Subcutaneous abdominal adipose tissue (tissue), 5 donors: ENCODE measurements at regions not wholly inside any gene's neighbourhood (a gene's known extent, or its start where the extent isn't known, plus 50 kb on each side); places are given as distances from the start of the nearest gene placed in this dataset.

Experiments used
- H3K27ac ChIP-seq: one replicate; pipeline ENCODE4 v1.7.0; 2013; ENCODE audit warnings: low read depth, mild to moderate bottlenecking, inconsistent platforms, low read length, moderate library complexity
- H3K27me3 ChIP-seq, 5 donors: one replicate each; pipeline ENCODE4 v1.7.0; 2013; ENCODE audit warnings: low read length in 5 of 5, inconsistent platforms in 1 of 5; ENCODE audit not compliant: control insufficient read depth in 5 of 5, insufficient read depth in 4 of 5
- H3K36me3 ChIP-seq, 5 donors: one replicate each; pipeline ENCODE4 v1.7.0; 2013; ENCODE audit warnings: low read length in 5 of 5; ENCODE audit not compliant: control insufficient read depth in 5 of 5, insufficient read depth in 5 of 5
- H3K4me1 ChIP-seq, 5 donors: one replicate each; pipeline ENCODE4 v1.7.0; 2013; ENCODE audit warnings: low read length in 5 of 5, mild to moderate bottlenecking in 3 of 5, moderate library complexity in 1 of 5; ENCODE audit not compliant: control insufficient read depth in 5 of 5, insufficient read depth in 5 of 5
- H3K4me3 ChIP-seq, 5 donors: one replicate each; pipeline ENCODE4 v1.7.0; 2013; ENCODE audit warnings: low read length in 5 of 5, low read depth in 1 of 5
- H3K9ac ChIP-seq, 5 donors: one replicate each; pipeline ENCODE4 v1.7.0; 2013; ENCODE audit warnings: low read length in 5 of 5, mild to moderate bottlenecking in 4 of 5, moderate library complexity in 3 of 5
- H3K9me3 ChIP-seq, 5 donors: one replicate each; pipeline ENCODE4 v1.7.0; 2013; ENCODE audit warnings: low read length in 5 of 5; ENCODE audit not compliant: control insufficient read depth in 5 of 5
- donor health status: healthy.
- donor health status: healthy.
- donor health status: healthy.
- donor health status: healthy.
- donor health status: healthy.

DNA sequence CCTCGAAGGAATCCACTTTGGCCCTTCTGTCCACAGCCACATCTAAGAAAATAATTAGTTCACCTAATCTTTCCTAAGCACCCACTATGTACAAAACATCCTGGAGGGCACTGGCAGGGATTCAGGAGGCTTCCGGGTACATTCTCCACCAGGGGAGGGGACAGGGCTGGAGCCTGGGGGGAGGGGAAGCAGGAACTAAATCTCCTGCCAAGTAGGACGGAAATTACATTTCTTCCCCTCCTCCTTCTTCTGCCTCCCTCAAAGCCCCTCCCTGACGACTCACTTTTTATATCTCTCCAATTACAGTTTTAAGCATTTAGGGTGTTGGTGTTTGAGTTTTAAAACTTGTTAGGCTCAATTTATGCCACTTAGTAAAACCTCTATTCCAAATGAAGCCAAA lies 203.1 kb downstream of the BCOR start:
- no peaks in the 10 kb centered on the region for H3K36me3 ChIP-seq
- no peak overlapping the region for H3K9ac ChIP-seq
- peaks cover 4 to 15% (median 12%) of the 10 kb centered on the region in 5 donors for H3K27me3 ChIP-seq
- H3K9me3 ChIP-seq, result peaks cover 0 to 2% (median 0%) of the 10 kb centered on the region in 5 donors
- H3K27ac ChIP-seq, result no peak overlapping the region
- H3K4me3 ChIP-seq, result no peak overlapping the region
- H3K4me1 ChIP-seq, result peaks cover 0 to 38% (median 9%) of the 10 kb centered on the region in 5 donors

DNA sequence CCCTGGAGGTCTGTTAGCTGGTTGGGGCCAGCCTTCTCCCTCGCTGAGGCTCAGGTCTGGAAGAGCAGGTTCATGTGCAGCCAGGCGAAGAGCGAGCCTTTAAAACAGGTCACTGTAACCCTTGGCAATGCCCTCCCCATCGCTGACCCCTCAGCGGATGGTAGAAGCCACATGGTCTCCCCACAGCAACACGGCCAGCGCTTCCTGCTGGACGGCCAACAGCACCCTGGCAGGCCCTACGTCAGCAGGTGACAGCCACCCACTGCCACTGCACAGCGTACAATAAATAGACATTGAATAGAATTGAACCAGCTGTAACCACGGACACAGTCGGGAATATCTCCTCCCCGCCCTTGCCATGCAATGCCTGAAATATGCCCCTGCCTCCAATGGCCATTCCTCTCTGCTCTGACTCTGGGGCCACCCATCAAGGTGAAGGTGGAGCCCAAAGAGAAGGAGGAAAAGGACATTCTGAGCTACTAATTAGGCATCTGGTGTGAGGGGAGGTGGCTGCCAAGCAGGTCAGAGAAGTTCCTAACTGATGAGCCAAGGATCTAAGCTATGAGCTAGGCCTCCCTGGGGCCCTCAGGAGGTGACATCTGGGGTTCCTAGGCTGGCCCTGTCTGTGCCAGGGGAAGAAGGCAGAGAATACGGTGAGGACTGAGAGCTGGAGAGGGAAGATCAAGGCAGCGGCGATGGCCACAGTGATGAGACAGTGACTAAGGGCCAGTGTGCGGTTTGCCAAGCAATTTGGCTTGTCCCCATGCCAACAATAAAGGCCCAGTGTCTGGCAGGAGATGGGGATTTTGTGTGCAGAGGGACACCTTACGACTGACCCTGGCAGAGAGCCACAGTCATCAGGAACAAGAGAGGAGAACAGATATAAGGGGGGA lies 202.3 kb downstream of the BCOR start:
- peaks cover 0 to under 1% (median 0%) of the 10 kb centered on the region in 5 donors for H3K9me3 ChIP-seq
- no peak overlapping the region for H3K4me3 ChIP-seq
- H3K4me1 ChIP-seq, result peaks cover 0 to 39% (median 11%) of the 10 kb centered on the region in 5 donors
- H3K9ac ChIP-seq, result no peak overlapping the region
- peaks cover 5 to 21% (median 13%) of the 10 kb centered on the region in 5 donors for H3K27me3 ChIP-seq
- H3K27ac ChIP-seq, result no peak overlapping the region
- H3K36me3 ChIP-seq, result no peaks in the 10 kb centered on the region

DNA sequence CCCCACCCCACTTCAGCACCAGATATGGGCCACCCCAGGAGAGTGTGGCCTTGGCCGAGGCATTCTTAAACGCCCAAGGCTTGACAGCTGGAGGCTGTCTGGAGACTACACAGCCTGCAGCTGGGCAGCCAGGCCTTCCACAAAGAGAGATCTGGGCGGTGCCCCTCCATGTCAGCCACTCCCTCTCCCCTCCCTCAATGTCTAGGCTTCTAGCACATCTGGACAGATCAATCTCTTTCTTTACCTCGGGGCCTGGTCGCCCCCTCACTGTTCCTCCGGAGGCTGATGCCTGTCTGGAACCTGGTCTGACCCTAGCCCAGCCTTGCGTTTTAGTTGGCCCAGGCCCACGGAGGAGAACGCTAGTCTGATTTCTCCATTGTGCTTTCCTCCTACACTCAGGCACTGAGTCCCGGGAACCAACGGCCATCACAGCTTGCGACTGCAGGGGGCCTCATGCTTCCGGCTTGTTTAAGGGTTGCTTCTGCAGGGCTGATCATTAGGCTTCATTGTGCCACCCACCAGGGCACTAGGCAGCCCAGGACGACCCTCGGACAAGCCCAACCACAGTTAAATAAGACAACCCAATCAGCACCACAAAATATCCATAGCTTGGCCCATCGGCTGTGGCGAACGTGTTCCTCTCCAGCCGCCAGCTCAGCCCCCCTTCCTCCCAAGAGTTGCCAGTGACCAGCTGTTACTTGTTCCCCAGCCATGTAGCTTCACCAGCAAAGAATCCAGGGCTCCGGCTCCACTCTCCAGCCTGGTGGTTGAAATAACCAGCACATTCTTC lies 200.6 kb downstream of the BCOR start:
- Histone ChIP-seq H3K4me3 (no peak overlapping the region), H3K27ac (no peak overlapping the region)

DNA sequence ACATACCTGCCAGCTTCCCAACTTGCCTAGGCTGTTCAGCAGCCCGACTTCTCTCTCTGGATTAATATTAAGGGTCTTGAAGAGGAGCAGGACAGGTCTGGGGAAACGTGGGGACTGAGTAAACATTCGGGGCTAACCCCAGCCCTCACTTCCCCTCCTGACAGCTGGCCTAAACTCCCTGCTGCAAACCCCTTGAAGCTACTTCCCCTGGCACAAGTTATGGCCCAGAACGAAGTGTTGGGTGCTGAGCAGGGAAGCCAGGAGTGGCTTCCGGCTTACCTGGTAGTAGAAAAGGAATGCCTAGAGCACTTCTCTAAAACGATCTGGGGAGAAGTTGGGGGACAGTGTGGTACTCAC lies 200.0 kb downstream of the BCOR start:
- Histone ChIP-seq H3K4me3 (no peak overlapping the region), H3K9ac (no peak overlapping the region), H3K27ac (no peak overlapping the region)

More for the DNA sequence above, 200.6 kb downstream of the BCOR start:
- Histone ChIP-seq H3K27me3 (peaks cover 6 to 31% (median 13%) of the 10 kb centered on the region in 5 donors), H3K36me3 (no peaks in the 10 kb centered on the region), H3K9ac (peak overlapping the region in 1 of 5 donors; percentile 14), H3K4me1 (peaks cover 0 to 36% (median 18%) of the 10 kb centered on the region in 5 donors), H3K9me3 (no peaks in the 10 kb centered on the region)

DNA sequence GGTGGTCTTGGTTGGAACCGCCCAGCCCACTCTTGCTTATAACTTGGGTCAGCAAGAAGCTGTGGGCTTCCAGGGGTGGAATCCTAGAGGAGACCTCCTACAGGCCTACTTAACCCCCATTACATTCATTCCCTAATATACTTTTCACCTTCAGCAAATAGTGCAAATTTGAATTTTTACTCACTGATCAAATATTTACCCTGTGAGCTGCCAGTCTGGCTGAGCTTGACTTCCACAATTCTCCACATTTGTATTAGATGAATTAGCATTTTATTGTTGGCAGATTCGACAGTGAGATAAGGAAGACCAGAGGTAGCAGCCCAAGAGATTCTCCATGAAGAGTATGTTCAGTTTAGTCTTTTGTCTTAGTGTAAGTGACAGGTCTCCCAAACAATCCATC lies 199.6 kb downstream of the BCOR start:
- no peak overlapping the region for H3K9ac ChIP-seq
- no peak overlapping the region for H3K27ac ChIP-seq
- H3K27me3 ChIP-seq, result peaks cover 6 to 33% (median 13%) of the 10 kb centered on the region in 5 donors

More for the DNA sequence above, 200.0 kb downstream of the BCOR start:
- Histone ChIP-seq H3K9me3 (no peaks in the 10 kb centered on the region), H3K36me3 (no peaks in the 10 kb centered on the region), H3K27me3 (peaks cover 6 to 31% (median 13%) of the 10 kb centered on the region in 5 donors), H3K4me1 (peaks cover 0 to 36% (median 18%) of the 10 kb centered on the region in 5 donors)

DNA sequence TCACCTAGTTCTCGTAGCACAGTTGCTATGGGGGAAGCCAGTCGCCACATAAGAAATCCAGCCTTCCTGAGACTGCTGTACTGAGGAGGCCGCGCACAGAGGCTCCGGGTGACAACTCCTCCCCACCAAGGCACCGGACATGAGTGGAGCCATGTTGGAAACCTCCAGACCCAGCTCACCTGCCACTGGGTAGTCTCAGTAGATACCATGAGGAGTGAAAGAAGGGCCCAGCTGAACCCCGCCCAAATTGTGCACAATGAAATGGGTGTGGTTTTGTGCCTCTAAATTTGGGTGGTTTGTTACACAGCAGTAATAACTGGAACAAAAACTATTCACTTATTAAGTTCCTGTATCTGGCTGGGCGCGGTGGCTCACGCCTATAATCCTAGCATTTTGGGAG lies 198.7 kb downstream of the BCOR start:
- Histone ChIP-seq H3K9me3 (no peaks in the 10 kb centered on the region), H3K27me3 (peaks cover 6 to 33% (median 16%) of the 10 kb centered on the region in 5 donors), H3K36me3 (no peaks in the 10 kb centered on the region), H3K27ac (no peak overlapping the region), H3K4me3 (no peak overlapping the region), H3K9ac (no peak overlapping the region), H3K4me1 (peaks cover 1 to 33% (median 18%) of the 10 kb centered on the region in 5 donors)

More for the DNA sequence above, 199.6 kb downstream of the BCOR start:
- no peaks in the 10 kb centered on the region for H3K36me3 ChIP-seq
- peaks cover 0 to 36% (median 18%) of the 10 kb centered on the region in 5 donors for H3K4me1 ChIP-seq
- H3K9me3 ChIP-seq, result no peaks in the 10 kb centered on the region
- no peak overlapping the region for H3K4me3 ChIP-seq

DNA sequence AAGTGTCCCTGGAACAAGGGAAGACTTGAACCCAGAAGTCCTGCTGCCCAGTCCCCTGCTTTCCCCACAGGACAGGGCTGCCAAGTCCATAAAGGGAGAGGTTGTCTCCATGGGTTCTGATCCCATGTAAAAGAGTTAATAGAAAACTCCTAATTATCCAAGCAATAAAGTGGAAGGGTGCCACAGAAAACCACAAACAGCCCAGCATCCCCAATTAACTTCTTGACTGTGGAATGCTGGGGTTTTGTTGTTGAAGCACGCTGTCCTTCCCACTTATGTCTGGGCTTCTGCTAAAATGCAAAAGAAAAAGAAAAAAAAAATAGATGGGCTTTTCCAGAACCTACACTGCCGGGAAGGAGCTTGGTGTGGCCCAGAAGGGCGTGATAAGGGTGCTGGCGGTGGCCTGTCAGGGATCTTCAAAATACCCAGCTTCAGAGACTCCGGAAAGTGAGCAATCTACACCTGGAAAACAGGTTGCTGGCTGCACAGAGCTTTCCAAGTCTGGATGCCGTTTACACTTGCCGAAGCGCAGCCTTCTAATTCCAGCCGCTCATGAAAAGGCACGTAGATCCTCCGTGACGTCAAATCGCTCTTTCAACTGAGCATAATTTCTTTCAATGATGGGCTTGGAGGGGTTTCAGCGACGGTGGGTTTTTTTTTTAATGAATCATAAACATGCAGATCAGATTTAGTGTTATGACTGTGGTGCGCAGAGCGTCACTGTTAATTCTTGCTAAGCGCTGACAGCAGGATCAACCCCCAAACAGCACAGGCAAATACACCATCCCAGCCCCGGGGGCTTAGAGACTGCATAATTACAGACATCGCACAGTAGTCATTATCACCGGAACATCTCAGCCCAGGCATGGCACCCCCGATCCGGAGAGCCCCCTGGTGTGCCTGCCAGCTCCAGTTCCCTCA lies 197.6 kb downstream of the BCOR start:
- peaks cover 6 to 33% (median 19%) of the 10 kb centered on the region in 5 donors for H3K27me3 ChIP-seq
- no peak overlapping the region for H3K4me3 ChIP-seq
- no peak overlapping the region for H3K27ac ChIP-seq
- H3K36me3 ChIP-seq, result no peaks in the 10 kb centered on the region
- no peak overlapping the region for H3K9ac ChIP-seq
- peaks cover 3 to 27% (median 14%) of the 10 kb centered on the region in 5 donors for H3K4me1 ChIP-seq
- no peaks in the 10 kb centered on the region for H3K9me3 ChIP-seq

DNA sequence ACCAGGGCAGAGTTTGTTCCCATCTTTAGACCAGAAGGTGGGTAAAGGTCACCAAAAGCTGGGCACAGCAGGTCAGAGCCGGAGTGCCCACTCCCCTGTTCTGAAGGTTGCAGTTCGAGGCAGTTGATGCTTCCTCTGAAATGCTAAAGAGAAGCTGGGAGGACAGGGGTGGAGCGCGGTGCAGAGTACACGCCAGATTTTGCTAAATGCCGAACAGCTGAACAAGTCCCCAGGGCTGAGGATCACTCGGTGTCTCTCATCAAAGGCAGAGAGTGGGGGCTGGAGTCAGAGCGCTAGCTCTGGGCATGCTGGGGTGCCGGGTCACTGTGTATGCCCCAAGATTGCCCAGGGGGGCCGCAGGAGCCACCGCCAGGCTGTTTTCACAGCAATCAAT lies 197.0 kb downstream of the BCOR start:
- Histone ChIP-seq H3K27me3 (peaks cover 6 to 30% (median 17%) of the 10 kb centered on the region in 5 donors), H3K9me3 (no peaks in the 10 kb centered on the region), H3K4me3 (no peak overlapping the region), H3K4me1 (peaks cover 3 to 27% (median 13%) of the 10 kb centered on the region in 5 donors), H3K36me3 (no peaks in the 10 kb centered on the region), H3K27ac (no peak overlapping the region), H3K9ac (no peak overlapping the region)

DNA sequence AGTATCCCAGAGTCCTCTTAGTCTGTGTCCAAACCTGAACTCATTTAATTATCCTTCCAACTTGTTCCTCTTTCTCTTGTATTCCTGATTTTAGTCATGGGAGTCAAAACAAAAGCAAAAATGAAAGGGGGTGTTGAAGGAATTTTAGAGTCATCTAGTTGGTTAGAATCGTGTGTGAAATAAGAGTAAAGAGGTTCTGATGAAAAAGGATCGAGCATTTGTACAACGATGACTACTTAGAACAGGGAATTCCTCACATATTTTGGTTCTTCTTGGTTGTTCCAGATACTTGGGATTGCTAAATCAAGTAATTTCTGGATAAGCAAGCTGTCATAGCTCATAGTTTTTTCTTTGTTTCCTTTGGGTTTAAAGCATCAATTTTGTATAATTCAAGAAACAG lies 194.4 kb downstream of the BCOR start:
- no peak overlapping the region for H3K9ac ChIP-seq
- H3K27ac ChIP-seq, result no peak overlapping the region
- H3K4me3 ChIP-seq, result no peak overlapping the region
- H3K4me1 ChIP-seq, result peaks cover 3 to 20% (median 17%) of the 10 kb centered on the region in 5 donors
- no peaks in the 10 kb centered on the region for H3K36me3 ChIP-seq
- no peaks in the 10 kb centered on the region for H3K9me3 ChIP-seq
- H3K27me3 ChIP-seq, result peaks cover 6 to 26% (median 14%) of the 10 kb centered on the region in 5 donors
